Vagina (tissue), 2 donors: ENCODE measurements at regions not wholly inside any gene's neighbourhood (a gene's known extent, or its start where the extent isn't known, plus 50 kb on each side); places are given as distances from the start of the nearest gene placed in this dataset.

Experiments used
- DNase-seq, 2 donors: peaks; one replicate each; pipeline ENCODE4 v3.0.0-alpha.2; 2017; ENCODE audit errors: extremely low spot score in 2 of 2
- H3K27ac ChIP-seq: fragments of 200-600 bp; sonication (generic); one replicate; pipeline ENCODE4 v1.5.1; 2019
- H3K27me3 ChIP-seq: fragments of 200-600 bp; sonication (generic); one replicate; pipeline ENCODE4 v1.5.1; 2019
- H3K36me3 ChIP-seq, 2 donors: fragments of 200-600 bp; sonication (generic); one replicate each; pipeline ENCODE4 v1.5.1; 2017 to 2019
- H3K4me1 ChIP-seq: fragments of 200-600 bp; sonication (generic); one replicate; pipeline ENCODE4 v1.5.1; 2019
- H3K4me3 ChIP-seq, 2 donors: fragments of 200-600 bp; sonication (generic); 1 replicate in 1 of 2; 2 replicates in 1 of 2; pipeline ENCODE4 v1.5.1; 2016 to 2019
- H3K9me3 ChIP-seq: fragments of 200-600 bp; sonication (generic); one replicate; pipeline ENCODE4 v1.5.1; 2019
- CTCF ChIP-seq, 3 experiments: fragments of 450-650 bp in 2 of 3; fragments of 200-600 bp in 1 of 3; sonication (generic) in 1 of 3; IDR thresholded peaks; one replicate each; pipeline ENCODE4 v1.5.1; 2017 to 2019; ENCODE audit warnings: antibody characterized with exemption in 3 of 3, mild to moderate bottlenecking in 2 of 3, moderate library complexity in 2 of 3
- POLR2A ChIP-seq, 2 donors: fragments of 450-650 bp; IDR thresholded peaks; one replicate each; pipeline ENCODE4 v1.6.1; 2017; ENCODE audit warnings: antibody characterized with exemption in 2 of 2, mild to moderate bottlenecking in 2 of 2, moderate library complexity in 2 of 2
- POLR2AphosphoS5 ChIP-seq, 2 donors: sonication (generic); formaldehyde crosslinking; IDR thresholded peaks; one replicate each; pipeline ENCODE4 v1.9.0; 2017; ENCODE audit warnings: antibody characterized with exemption in 2 of 2, mild to moderate bottlenecking in 2 of 2, low read depth in 1 of 2; ENCODE audit not compliant: insufficient read depth in 1 of 2
- intact Hi-C: fragments of 100-400 bp; cut with DNase I; formaldehyde crosslinking; loops from one replicate; pipeline ENCODE4 v1.15.1; 2023

GRCh38 chr2:235390816-235391194, 103.0 kb upstream of the AGAP1 start:
- Histone ChIP-seq H3K4me1 (no peaks in the 10 kb centered on the region), H3K27me3 (no peaks in the 10 kb centered on the region), H3K36me3 (no peaks in the 10 kb centered on the region), H3K9me3 (no peaks in the 10 kb centered on the region), H3K4me3 (no peak overlapping the region), H3K27ac (no peak overlapping the region)
- no peak for TF ChIP-seq POLR2A (IDR thresholded peaks at IDR 0.05)
- no peak for TF ChIP-seq POLR2AphosphoS5 (IDR thresholded peaks at IDR 0.05; ENCODE audit: insufficient read depth in 1 of 2, low read depth in 1 of 2)
- no peak for TF ChIP-seq CTCF (IDR thresholded peaks at IDR 0.05)
- intact Hi-C loops: no loop called here
- no peak for DNase-seq

GRCh38 chr2:235391921-235392615, 101.8 kb upstream of the AGAP1 start:
- Histone ChIP-seq H3K4me1 (no peaks in the 10 kb centered on the region), H3K27ac (no peak overlapping the region), H3K27me3 (no peaks in the 10 kb centered on the region), H3K36me3 (no peaks in the 10 kb centered on the region), H3K4me3 (no peak overlapping the region), H3K9me3 (no peaks in the 10 kb centered on the region)
- intact Hi-C loops: no loop called here
- TF ChIP-seq CTCF (IDR thresholded peaks at IDR 0.05) (no peak), POLR2A (IDR thresholded peaks at IDR 0.05) (no peak), POLR2AphosphoS5 (IDR thresholded peaks at IDR 0.05; ENCODE audit: insufficient read depth in 1 of 2, low read depth in 1 of 2) (no peak)
- no peak for DNase-seq

- Histone ChIP-seq H3K27ac (no peak overlapping the region), H3K4me3 (no peak overlapping the region), H3K9me3 (no peaks in the 10 kb centered on the region), H3K4me1 (no peaks in the 10 kb centered on the region), H3K27me3 (no peaks in the 10 kb centered on the region), H3K36me3 (no peaks in the 10 kb centered on the region)
- DNase-seq: no peak
- intact Hi-C loops: no loop called here
- TF ChIP-seq CTCF (IDR thresholded peaks at IDR 0.05): no peak
- TF ChIP-seq POLR2A (IDR thresholded peaks at IDR 0.05): no peak
- no peak for TF ChIP-seq POLR2AphosphoS5 (IDR thresholded peaks at IDR 0.05; ENCODE audit: insufficient read depth in 1 of 2, low read depth in 1 of 2)
Observed at GRCh38 chr2:235394278-235394828, 99.5 kb upstream of the AGAP1 start.

GRCh38 chr2:235396071-235396846, 97.6 kb upstream of the AGAP1 start:
- Histone ChIP-seq H3K9me3 (no peaks in the 10 kb centered on the region), H3K27me3 (no peaks in the 10 kb centered on the region), H3K27ac (no peak overlapping the region), H3K36me3 (no peaks in the 10 kb centered on the region), H3K4me3 (no peak overlapping the region), H3K4me1 (no peaks in the 10 kb centered on the region)
- DNase-seq: no peak
- TF ChIP-seq POLR2A (IDR thresholded peaks at IDR 0.05) (no peak), POLR2AphosphoS5 (IDR thresholded peaks at IDR 0.05; ENCODE audit: insufficient read depth in 1 of 2, low read depth in 1 of 2) (no peak), CTCF (IDR thresholded peaks at IDR 0.05) (no peak)
- intact Hi-C loops: no loop called here

GRCh38 chr2:235398321-235398720, 95.5 kb upstream of the AGAP1 start:
- Histone ChIP-seq H3K36me3 (no peaks in the 10 kb centered on the region), H3K9me3 (no peaks in the 10 kb centered on the region), H3K27ac (no peak overlapping the region), H3K4me1 (no peaks in the 10 kb centered on the region), H3K27me3 (no peaks in the 10 kb centered on the region), H3K4me3 (no peak overlapping the region)
- no peak for TF ChIP-seq POLR2AphosphoS5 (IDR thresholded peaks at IDR 0.05; ENCODE audit: insufficient read depth in 1 of 2, low read depth in 1 of 2)
- TF ChIP-seq CTCF (IDR thresholded peaks at IDR 0.05): no peak
- TF ChIP-seq POLR2A (IDR thresholded peaks at IDR 0.05): no peak
- intact Hi-C loops: no loop called here
- no peak for DNase-seq
